ENCODE measurements at regions not wholly inside any gene's neighbourhood (a gene's known extent, or its start where the extent isn't known, plus 50 kb on each side); places are given as distances from the start of the nearest gene placed in this dataset.
"Not testable (repeated sequence)": the region's sequence is repeated elsewhere in the genome, so short reads cannot be mapped to it uniquely, and the experiment has no call there.

DNA sequence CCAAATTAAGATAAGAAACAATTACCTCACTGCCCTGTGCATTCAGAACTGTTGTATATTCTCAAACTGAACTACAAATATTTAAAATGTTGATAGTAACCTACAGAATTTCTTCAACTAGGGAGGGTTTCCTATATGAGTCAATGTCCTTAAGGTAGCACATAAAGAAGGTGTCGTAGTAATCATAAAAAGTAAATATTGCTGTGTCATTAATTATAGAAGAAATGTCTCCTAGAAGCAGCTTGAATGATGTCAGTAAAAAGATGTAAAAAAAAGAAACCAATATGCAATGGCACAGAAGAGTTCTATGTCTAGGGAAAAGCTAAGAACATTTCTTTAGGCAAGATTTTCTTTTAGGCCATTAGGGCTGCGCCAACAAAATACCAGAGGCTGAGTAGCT is 559.6 kb upstream of the EPHA5 start:
- DNase-seq: no peak

GRCh38 chr4:66225539-66225938 is 555.2 kb upstream of the EPHA5 start:
- DNase-seq: no peak

- DNase-seq: no peak
These were observed 552.9 kb upstream of the EPHA5 start for GRCh38 chr4:66223068-66223703.

GRCh38 chr4:66219401-66219800 is 549.1 kb upstream of the EPHA5 start:
- DNase-seq: no peak

DNA sequence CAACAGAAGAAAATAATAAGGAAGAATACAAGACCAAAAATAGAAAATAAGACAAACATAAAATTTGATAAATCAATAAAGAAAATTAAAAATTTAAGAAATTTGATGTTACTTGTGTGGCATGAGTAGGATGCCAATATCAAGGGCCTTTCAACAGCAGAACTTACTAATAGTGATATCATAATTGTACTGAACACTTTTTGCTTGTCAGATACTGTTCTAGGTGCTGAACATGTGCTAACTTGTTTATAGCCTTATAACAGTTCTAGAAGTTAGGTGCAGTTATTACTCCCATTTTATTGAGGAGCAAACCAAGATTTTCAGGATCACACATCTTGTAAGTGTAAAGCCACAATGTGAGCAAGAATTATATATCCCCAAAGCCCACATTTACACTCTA is 546.0 kb upstream of the EPHA5 start:
- no peak for DNase-seq

DNA sequence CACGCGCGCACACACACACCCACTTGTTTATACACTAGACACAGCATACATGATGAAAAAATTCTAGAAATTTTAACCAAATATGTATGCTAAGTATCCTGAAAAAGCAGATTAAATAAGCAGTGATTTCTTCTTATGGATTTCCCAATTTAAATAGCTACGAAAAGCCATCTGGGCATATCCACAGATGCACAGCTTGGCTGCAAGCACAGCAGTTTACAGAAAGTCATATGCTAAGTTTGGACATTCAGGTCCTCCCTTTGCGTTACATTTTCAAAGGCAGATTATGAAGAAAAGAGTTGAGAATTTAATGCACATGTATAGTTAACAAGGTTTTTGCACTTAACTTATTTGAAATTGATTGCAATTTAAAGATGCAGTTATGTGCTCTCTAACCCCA is 542.2 kb upstream of the EPHA5 start:
- DNase-seq: no peak

DNA sequence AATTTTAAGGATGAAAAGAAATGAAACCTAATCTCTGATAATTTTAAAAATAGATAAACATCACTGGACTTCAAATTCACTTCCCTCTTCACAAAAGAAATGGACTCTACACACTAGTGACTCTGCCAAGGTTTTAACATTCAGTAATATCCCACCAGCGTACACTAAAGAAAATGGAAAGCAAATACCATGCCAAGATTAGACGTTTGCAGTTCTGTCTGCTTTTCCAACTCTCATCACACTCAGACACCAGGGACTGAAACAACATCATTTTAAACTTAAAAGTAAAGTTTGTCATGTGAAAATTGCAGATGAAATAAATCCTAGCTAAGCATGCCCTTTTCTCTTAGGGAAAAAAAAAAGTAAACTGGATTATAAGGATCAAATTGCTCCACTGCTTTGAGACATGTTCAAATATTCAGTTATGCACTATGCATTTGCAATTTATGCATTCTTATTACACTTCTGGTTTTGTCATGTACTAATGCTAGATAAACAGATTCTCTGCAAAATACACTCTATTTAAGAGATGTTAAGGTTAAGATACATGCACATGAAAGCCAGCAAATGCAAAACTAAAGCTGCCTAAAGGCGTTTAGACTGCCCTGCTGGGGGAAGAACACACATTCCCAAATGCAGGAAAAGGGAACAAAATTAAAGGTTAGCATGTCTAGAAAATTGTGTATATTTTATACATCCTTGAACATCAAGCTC is 534.4 kb upstream of the EPHA5 start:
- no peak for DNase-seq

DNA sequence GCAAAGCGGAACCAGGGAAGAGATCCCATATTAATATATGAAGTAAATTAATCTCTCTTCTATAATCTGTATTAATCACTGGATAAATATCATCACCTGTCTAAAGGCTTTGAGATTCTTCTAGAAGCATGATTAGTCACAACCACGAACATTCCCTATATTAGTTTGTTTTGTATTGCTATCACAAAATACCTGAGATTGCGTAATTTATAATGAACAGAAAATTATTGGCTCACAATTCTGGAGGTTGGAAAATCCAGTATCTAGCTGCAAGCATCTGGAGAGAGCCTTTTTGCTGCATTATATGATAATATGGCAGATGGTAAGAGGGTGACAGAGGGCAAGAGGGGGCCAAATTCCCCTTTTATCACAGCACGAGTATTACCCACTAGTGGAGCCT is 532.6 kb upstream of the EPHA5 start:
- no peak for DNase-seq

DNA sequence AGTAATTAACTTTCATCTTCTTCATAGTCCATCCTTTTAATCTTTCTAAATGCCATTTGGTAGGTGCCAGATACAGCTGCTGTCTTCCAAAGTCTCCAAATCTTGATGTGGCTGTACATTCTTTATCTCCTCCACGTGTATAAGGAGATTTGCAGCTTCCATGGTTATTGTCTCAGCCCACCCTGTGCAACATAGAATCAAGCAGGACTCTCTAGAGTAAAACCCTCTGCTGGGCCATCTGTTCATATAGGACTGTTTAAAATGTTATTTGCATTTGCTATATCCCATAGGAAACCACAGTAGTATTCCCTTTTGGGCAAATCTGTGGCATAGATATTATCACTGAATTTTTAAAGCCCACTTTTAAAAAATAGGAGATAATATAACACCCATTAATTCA is 527.2 kb upstream of the EPHA5 start:
- no peak for DNase-seq

DNA sequence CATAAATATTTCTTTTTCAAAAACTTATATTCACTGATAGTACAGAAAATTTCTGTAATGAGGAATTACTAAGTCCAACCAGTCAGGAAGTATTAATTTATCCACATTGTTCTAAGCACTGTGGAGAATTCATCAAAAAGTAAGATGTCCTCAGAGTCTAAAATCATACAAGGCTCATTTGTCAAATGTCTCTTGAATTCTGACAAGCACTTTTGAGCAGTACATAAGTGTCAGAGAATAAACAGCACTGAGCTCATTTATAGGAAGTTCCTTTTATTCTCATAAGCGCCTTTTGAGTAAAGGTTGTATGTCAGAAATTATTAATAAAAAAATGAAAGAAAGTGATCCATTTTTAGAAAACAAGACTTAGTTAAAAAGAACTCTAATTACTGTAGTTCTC is 523.2 kb upstream of the EPHA5 start:
- DNase-seq: no peak

- DNase-seq: no peak
These were observed 517.0 kb upstream of the EPHA5 start for GRCh38 chr4:66187175-66187720.

- DNase-seq: no peak
These were observed 515.8 kb upstream of the EPHA5 start for GRCh38 chr4:66186095-66186494.

DNA sequence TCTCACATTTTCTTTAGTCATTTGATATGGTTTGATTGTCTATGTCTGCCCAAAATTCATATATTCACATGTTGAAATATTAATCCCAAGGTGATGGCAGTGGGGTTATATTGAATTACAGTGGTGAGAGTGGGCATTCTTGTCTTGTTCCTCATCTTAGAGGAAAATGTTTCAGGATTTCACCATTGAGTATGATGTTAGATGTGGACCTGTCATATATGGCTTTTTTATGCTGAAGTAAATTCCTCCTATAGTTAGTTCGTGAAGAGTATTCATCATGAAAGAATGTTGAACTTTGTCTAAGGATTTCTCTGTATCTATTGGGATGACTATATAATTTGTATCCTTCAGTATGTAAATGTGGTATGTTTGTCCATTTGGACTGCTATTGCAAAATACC is 512.3 kb upstream of the EPHA5 start:
- no peak for DNase-seq

GRCh38 chr4:66178906-66179305 is 508.6 kb upstream of the EPHA5 start:
- no peak for DNase-seq

DNA sequence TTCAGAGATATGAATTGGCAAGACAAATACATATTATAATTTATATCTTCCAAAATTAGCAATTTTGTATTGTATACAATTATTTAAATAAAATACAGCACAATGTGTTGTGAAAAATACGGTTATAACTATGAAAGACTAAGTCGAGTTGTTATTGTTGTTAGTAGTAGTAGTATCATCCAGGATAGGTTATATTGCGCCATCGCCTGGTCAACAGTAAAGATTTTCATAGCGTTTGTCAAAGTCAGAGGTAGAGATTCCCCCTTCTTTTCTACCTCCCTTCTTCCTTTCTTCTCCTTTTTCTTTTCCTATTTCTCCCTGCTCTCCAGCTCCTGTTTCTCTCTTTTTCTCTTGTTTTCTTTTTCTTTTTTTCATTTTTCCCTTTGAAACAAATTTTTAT is 499.1 kb upstream of the EPHA5 start:
- DNase-seq: no peak

DNA sequence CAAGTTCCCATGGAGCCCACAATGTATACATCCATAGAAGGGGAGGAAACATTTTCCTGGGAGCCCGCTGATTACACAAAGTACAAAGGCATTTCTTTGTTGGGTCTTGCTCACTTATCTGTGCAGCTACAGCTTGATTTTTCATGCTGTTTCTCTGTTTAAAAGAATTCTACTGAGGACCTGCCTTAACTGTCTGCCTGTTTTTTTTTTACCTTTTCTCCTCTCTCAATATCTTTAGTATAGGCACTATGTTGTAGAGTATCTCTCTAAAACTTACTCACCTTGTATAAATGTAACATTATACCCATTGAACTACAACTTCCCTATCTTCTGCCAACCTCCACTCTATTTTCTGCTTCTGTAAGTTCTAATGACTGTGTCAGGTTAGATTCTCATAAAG is 494.6 kb upstream of the EPHA5 start:
- DNase-seq: no peak

DNA sequence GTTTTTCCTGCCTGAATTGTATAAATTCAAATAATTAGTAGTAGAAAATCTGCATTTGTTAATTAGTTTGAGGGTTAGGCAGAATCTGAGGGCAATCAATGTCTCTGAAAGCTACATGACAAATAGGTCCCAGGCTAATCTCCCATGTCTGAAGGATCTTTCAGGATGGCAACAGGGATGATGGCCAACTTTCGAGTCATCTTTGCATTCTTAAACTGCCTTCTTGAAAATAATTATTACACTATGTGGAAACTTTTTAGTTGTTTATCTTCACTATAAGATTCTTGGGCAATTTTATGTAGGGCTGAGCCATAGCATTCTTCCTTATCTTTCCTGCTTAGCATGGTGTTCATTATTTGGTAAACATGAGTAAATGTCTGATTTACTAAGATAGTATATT is 490.3 kb upstream of the EPHA5 start:
- DNase-seq: no peak

DNA sequence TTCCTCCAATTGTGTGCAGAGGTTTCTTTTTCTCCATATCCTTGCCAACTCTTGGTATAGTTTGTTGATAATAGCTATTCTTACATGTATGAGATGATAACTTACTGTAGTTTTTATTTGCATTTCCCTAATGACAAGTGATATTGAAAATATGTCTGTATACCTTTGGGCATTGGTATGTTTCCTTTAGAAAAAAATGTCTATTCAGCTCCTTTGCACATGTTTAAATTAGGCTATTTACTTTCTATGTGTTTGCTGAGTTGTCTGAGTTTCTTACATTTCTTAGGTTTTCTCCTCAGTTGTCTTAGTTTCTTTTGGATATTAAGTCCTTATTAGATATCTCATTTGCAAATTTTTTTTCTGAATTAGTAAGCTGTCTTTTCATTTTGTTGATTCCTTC is 487.3 kb upstream of the EPHA5 start:
- no peak for DNase-seq

GRCh38 chr4:66130042-66130441 is 459.8 kb upstream of the EPHA5 start:
- DNase-seq: no peak

- DNase-seq: no peak
These were observed 453.6 kb upstream of the EPHA5 start for GRCh38 chr4:66123831-66124413.

DNA sequence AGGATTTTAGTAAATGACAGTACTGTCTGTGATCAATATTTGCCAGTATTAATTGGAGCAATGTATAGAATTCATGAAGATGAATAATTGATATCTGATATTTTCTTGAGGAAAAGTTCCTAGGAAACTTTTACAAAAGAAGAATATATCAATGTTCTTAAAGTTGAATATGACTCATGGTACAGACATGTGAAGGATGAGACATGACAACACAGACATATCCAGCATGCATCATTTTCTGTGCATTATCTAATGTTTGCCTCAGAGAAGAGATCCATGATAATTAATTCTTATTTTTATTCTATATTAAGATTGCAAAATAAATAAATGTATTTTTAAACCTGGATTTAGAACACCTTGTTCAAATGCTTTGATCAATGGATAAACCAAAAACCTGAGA is 452.9 kb upstream of the EPHA5 start:
- no peak for DNase-seq

DNA sequence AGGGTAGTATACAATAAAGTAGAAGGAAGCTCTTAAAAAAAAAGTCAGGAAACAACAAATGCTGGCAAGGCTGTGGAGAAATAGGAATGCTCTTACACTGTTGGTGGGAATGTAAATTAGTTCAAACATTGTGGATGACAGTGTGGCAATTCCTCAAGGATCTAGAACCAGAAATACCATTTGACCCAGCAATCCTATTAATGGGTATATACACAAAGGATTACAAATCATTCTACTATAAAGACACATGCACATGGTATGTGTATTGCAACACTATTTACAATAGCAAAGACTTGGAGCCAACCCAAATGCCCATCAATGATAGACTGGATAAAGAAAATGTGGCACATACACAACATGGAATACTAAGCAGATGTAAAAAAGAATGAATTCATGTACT is 444.9 kb upstream of the EPHA5 start:
- DNase-seq: not testable (repeated sequence)

DNA sequence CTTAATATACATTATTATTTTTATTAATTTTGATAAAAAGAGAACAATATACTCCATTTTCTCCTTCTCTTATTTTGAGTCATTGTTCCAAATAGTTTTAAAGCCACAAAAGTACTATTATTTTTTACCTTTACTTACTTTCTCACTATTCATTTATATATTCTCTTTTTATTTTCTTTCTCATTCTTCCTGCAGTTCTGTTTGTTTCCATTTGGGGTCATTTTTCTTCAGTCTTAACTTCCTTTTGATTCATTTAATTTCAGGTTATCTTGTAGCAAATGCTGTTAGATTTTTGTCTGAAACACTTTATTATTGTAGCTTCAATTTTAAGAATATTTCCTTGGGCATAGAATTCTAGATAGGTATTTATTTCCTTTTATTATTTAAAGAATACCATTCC is 438.6 kb upstream of the EPHA5 start:
- no peak for DNase-seq

DNA sequence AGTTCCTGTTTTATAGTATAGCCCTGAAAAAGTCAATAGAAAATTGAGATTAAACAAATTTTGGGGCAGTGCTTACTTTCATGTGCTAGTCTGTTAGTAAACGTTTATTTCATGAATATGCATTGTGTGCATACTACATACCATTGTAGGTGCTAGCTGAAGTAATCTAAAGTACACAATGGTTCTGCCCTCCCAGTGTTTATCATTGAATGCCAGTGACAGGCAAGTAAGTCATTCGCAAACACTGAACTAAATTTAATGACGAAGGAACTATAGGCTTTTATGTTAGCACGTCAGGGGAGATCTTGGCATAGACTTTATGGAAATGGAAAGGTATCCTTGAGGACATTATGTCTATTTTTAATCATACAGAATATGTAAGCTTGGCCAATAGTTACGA is 426.9 kb upstream of the EPHA5 start:
- no peak for DNase-seq

All from activated CD4-positive, CD25-positive, alpha-beta regulatory T cell (primary cell).